ENCODE measurements at regions not wholly inside any gene's neighbourhood (a gene's known extent, or its start where the extent isn't known, plus 50 kb on each side); places are given as distances from the start of the nearest gene placed in this dataset.

GRCh38 chr5:174454464-174454863 is 269.9 kb upstream of the MSX2 start:
- no peak overlapping the region for H3K4me3 ChIP-seq
- peaks cover 0 to 5% (median 0%) of the 10 kb centered on the region in 4 donors for H3K9me3 ChIP-seq (ENCODE audit: control insufficient read depth in 4 of 4, insufficient read depth in 3 of 4, low read length in 3 of 4)
- H3K27me3 ChIP-seq (ENCODE audit: control insufficient read depth in 3 of 3, insufficient read depth in 3 of 3, low read length in 2 of 3): no peaks in the 10 kb centered on the region
- 54 to 56% methylated on average over 6 of the region's 6 CpGs for WGBS, 2 donors
- no peak overlapping the region for H3K9ac ChIP-seq (ENCODE audit: insufficient read depth in 1 of 2, low read length in 2 of 2)
- peaks cover 0 to 7% (median 0%) of the 10 kb centered on the region in 5 donors for H3K4me1 ChIP-seq (ENCODE audit: control insufficient read depth in 5 of 5, insufficient read depth in 5 of 5, low read length in 5 of 5)
- no peaks in the 10 kb centered on the region for H3K36me3 ChIP-seq (ENCODE audit: control insufficient read depth in 4 of 4, insufficient read depth in 4 of 4, low read length in 4 of 4)
- no peak for TF ChIP-seq CTCF (IDR thresholded peaks at IDR 0.05; ENCODE audit: control extremely low read depth, extremely low read depth)
- DNase-seq (no peak), ATAC-seq (ENCODE audit: insufficient read depth, low FRiP score) (no peak)
- no peak overlapping the region for H3K27ac ChIP-seq (ENCODE audit: low read depth in 1 of 2, low read length in 1 of 2)

GRCh38 chr5:174454890-174455289 is 269.5 kb upstream of the MSX2 start:
- no peak for TF ChIP-seq CTCF (IDR thresholded peaks at IDR 0.05; ENCODE audit: control extremely low read depth, extremely low read depth)
- Histone ChIP-seq H3K4me1 (ENCODE audit: control insufficient read depth in 5 of 5, insufficient read depth in 5 of 5, low read length in 5 of 5) (peaks cover 0 to 12% (median 0%) of the 10 kb centered on the region in 5 donors), H3K9me3 (ENCODE audit: control insufficient read depth in 4 of 4, insufficient read depth in 3 of 4, low read length in 3 of 4) (peaks cover 0 to 5% (median 0%) of the 10 kb centered on the region in 4 donors), H3K27ac (ENCODE audit: low read depth in 1 of 2, low read length in 1 of 2) (no peak overlapping the region), H3K4me3 (no peak overlapping the region), H3K27me3 (ENCODE audit: control insufficient read depth in 3 of 3, insufficient read depth in 3 of 3, low read length in 2 of 3) (no peaks in the 10 kb centered on the region), H3K9ac (ENCODE audit: insufficient read depth in 1 of 2, low read length in 2 of 2) (no peak overlapping the region), H3K36me3 (ENCODE audit: control insufficient read depth in 4 of 4, insufficient read depth in 4 of 4, low read length in 4 of 4) (no peaks in the 10 kb centered on the region)
- DNase-seq (no peak), ATAC-seq (ENCODE audit: insufficient read depth, low FRiP score) (no peak)
- WGBS, 2 donors: 67 to 86% methylated on average over 3 of the region's 3 CpGs

GRCh38 chr5:174455301-174455700 is 269.1 kb upstream of the MSX2 start:
- H3K27ac ChIP-seq (ENCODE audit: low read depth in 1 of 2, low read length in 1 of 2): no peak overlapping the region
- no peak overlapping the region for H3K4me3 ChIP-seq
- ATAC-seq (ENCODE audit: insufficient read depth, low FRiP score): no peak
- peaks cover 0 to under 1% (median 0%) of the 10 kb centered on the region in 4 donors for H3K9me3 ChIP-seq (ENCODE audit: control insufficient read depth in 4 of 4, insufficient read depth in 3 of 4, low read length in 3 of 4)
- H3K36me3 ChIP-seq (ENCODE audit: control insufficient read depth in 4 of 4, insufficient read depth in 4 of 4, low read length in 4 of 4): no peaks in the 10 kb centered on the region
- H3K9ac ChIP-seq (ENCODE audit: insufficient read depth in 1 of 2, low read length in 2 of 2): no peak overlapping the region
- DNase-seq: no peak
- no peaks in the 10 kb centered on the region for H3K27me3 ChIP-seq (ENCODE audit: control insufficient read depth in 3 of 3, insufficient read depth in 3 of 3, low read length in 2 of 3)
- no peak for TF ChIP-seq CTCF (IDR thresholded peaks at IDR 0.05; ENCODE audit: control extremely low read depth, extremely low read depth)
- 42 to 73% methylated on average over 4 of the region's 4 CpGs for WGBS, 2 donors
- peaks cover 0 to 12% (median 0%) of the 10 kb centered on the region in 5 donors for H3K4me1 ChIP-seq (ENCODE audit: control insufficient read depth in 5 of 5, insufficient read depth in 5 of 5, low read length in 5 of 5)

GRCh38 chr5:174457141-174457678 is 267.2 kb upstream of the MSX2 start:
- no peaks in the 10 kb centered on the region for H3K36me3 ChIP-seq (ENCODE audit: control insufficient read depth in 4 of 4, insufficient read depth in 4 of 4, low read length in 4 of 4)
- peaks cover 0 to 24% (median 0%) of the 10 kb centered on the region in 5 donors for H3K4me1 ChIP-seq (ENCODE audit: control insufficient read depth in 5 of 5, insufficient read depth in 5 of 5, low read length in 5 of 5)
- no peaks in the 10 kb centered on the region for H3K27me3 ChIP-seq (ENCODE audit: control insufficient read depth in 3 of 3, insufficient read depth in 3 of 3, low read length in 2 of 3)
- ATAC-seq (ENCODE audit: insufficient read depth, low FRiP score) (no peak), DNase-seq (no peak)
- no peak overlapping the region for H3K27ac ChIP-seq (ENCODE audit: low read depth in 1 of 2, low read length in 1 of 2)
- no peak overlapping the region for H3K4me3 ChIP-seq
- no peak for TF ChIP-seq CTCF (IDR thresholded peaks at IDR 0.05; ENCODE audit: control extremely low read depth, extremely low read depth)
- WGBS, 2 donors: 58 to 71% methylated on average over 5 of the region's 5 CpGs
- no peak overlapping the region for H3K9ac ChIP-seq (ENCODE audit: insufficient read depth in 1 of 2, low read length in 2 of 2)
- H3K9me3 ChIP-seq (ENCODE audit: control insufficient read depth in 4 of 4, insufficient read depth in 3 of 4, low read length in 3 of 4): no peaks in the 10 kb centered on the region
